Activated CD8-positive, alpha-beta T cell treated with anti-CD3 and anti-CD28 coated beads for 36 hours (primary cell): ENCODE measurements at regions not wholly inside any gene's neighbourhood (a gene's known extent, or its start where the extent isn't known, plus 50 kb on each side); places are given as distances from the start of the nearest gene placed in this dataset.

ENCODE experiments used
- ATAC-seq: fragments of 200-7000 bp; cut with Tn5 transposase; one replicate; pipeline ENCODE4 v1.10.0; 2021; ENCODE audit warnings: mild to moderate bottlenecking, moderate library complexity
- CTCF ChIA-PET: fragments of 350-600 bp; sonication (Branson Sonifier 250); formaldehyde crosslinking; loops from one replicate; lab custom pipeline; 2021; ENCODE audit warnings: antibody characterized with exemption; lab: Charles Lee
- POLR2A ChIA-PET: fragments of 350-600 bp; sonication (Branson Sonifier 250); formaldehyde crosslinking; loops from one replicate; lab custom pipeline; 2021; ENCODE audit warnings: antibody characterized with exemption; lab: Charles Lee
- DNase-seq: peaks from one replicate; pipeline ENCODE4 v3.0.0-alpha.2; 2020
- H3K27ac Mint-ChIP-seq: one replicate; pipeline ENCODE4 v1.8.0; 2021; ENCODE audit warnings: mild to moderate bottlenecking, mixed read lengths
- H3K27me3 Mint-ChIP-seq: one replicate; pipeline ENCODE4 v1.8.0; 2021; ENCODE audit warnings: mixed read lengths
- H3K36me3 Mint-ChIP-seq: one replicate; pipeline ENCODE4 v1.8.0; 2021; ENCODE audit warnings: low read depth, mixed read lengths
- H3K4me1 Mint-ChIP-seq: one replicate; pipeline ENCODE4 v1.8.0; 2021; ENCODE audit warnings: low read depth, mixed read lengths
- H3K4me3 Mint-ChIP-seq: one replicate; pipeline ENCODE4 v1.8.0; 2021; ENCODE audit warnings: mild to moderate bottlenecking, moderate library complexity, mixed read lengths
- H3K9me3 Mint-ChIP-seq: one replicate; pipeline ENCODE4 v1.8.0; 2021; ENCODE audit warnings: mixed read lengths
- intact Hi-C: fragments of 100-400 bp; cut with micrococcal nuclease; formaldehyde crosslinking; loops from one replicate; pipeline ENCODE4 v1.10.0; 2022
- TF ChIP-seq, protein P1 (sequence below): fragments of 200-600 bp; IDR thresholded peaks from one replicate; pipeline ENCODE4 v1.8.0; 2022; ENCODE audit warnings: antibody characterized with exemption, mild to moderate bottlenecking

DNA sequence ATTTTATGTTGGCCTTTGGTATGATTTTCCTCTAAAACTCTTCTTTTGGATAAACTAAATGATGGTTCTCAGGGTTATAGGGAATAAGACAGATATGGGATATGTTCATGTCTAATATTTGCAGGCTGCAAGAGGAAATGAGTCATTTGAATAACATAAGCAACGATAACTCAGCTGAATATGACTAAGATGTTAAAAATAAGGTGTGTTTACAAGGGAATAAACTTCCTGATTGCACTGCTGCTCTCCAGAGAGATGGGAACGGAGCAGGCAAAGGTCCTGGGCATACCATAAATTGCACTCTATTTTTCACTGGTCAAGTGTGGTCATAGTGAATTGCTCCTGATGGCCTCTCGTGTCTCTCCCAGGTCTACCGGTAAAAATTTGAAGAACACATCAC is 666.2 kb downstream of the TOX3 start:
- ATAC-seq = no peak
- ChIA-PET POLR2A (no interaction called here), CTCF (no interaction called here)
- Mint-ChIP-seq H3K4me3 (no peak overlapping the region), H3K27ac (no peak overlapping the region), H3K27me3 (no peaks in the 10 kb centered on the region), H3K4me1 (no peaks in the 10 kb centered on the region), H3K9me3 (peaks cover 4% of the 10 kb centered on the region), H3K36me3 (no peaks in the 10 kb centered on the region)
- TF ChIP-seq, protein P1, sequence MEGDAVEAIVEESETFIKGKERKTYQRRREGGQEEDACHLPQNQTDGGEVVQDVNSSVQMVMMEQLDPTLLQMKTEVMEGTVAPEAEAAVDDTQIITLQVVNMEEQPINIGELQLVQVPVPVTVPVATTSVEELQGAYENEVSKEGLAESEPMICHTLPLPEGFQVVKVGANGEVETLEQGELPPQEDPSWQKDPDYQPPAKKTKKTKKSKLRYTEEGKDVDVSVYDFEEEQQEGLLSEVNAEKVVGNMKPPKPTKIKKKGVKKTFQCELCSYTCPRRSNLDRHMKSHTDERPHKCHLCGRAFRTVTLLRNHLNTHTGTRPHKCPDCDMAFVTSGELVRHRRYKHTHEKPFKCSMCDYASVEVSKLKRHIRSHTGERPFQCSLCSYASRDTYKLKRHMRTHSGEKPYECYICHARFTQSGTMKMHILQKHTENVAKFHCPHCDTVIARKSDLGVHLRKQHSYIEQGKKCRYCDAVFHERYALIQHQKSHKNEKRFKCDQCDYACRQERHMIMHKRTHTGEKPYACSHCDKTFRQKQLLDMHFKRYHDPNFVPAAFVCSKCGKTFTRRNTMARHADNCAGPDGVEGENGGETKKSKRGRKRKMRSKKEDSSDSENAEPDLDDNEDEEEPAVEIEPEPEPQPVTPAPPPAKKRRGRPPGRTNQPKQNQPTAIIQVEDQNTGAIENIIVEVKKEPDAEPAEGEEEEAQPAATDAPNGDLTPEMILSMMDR = no peak
- no peak for DNase-seq
- intact Hi-C loops = no loop called here

DNA sequence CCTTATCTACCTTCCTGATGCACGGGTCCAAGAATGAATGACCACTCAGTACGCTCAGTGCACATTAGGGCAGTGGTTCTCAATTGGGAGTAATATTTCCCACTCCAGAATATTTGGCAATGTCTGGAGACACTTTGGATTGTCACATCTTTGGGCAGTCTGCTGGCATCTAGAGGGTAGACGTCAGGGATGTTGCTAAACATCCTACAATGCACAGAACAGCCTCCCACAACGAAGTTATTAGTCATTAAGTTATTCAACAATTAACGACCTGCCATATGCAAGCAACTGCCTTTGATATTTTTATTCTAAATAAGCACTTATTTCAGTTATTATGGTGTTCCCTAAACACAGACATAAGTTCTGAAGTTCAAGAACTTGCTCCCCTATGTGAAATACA is 669.3 kb downstream of the TOX3 start:
- DNase-seq = no peak
- Mint-ChIP-seq H3K27ac (no peak overlapping the region), H3K9me3 (peaks cover 4% of the 10 kb centered on the region), H3K36me3 (no peaks in the 10 kb centered on the region), H3K27me3 (no peaks in the 10 kb centered on the region), H3K4me1 (no peaks in the 10 kb centered on the region), H3K4me3 (no peak overlapping the region)
- ATAC-seq = no peak
- ChIA-PET CTCF (no interaction called here), POLR2A (no interaction called here)
- intact Hi-C loops = no loop called here
- TF ChIP-seq, protein P1 = no peak

DNA sequence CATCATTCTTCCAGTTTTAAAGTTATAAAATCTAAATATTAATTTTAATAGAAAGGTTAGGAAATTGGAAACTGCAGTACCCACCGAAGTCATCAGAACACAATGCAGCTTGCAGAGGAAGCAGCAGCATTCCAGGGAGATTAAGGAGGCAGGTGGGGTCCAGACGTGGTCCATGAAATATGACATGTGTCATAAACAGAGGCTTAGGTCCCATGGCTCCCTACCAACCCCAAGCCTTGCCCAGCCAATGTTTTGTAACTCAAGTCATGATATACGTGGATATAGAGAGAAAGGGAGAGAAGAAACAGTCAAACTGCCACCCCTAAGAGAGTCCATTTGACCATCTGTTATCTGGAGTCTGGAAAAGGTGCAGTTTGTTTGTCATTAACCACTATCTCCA is 670.0 kb downstream of the TOX3 start:
- peaks cover 6% of the 10 kb centered on the region for H3K9me3 Mint-ChIP-seq
- H3K4me1 Mint-ChIP-seq = no peaks in the 10 kb centered on the region
- POLR2A ChIA-PET = no interaction called here
- CTCF ChIA-PET = no interaction called here
- intact Hi-C loops = no loop called here
- ATAC-seq = no peak
- H3K36me3 Mint-ChIP-seq = no peaks in the 10 kb centered on the region
- H3K27ac Mint-ChIP-seq = no peak overlapping the region
- no peaks in the 10 kb centered on the region for H3K27me3 Mint-ChIP-seq
- no peak for DNase-seq
- no peak overlapping the region for H3K4me3 Mint-ChIP-seq
- TF ChIP-seq, protein P1 = no peak

DNA sequence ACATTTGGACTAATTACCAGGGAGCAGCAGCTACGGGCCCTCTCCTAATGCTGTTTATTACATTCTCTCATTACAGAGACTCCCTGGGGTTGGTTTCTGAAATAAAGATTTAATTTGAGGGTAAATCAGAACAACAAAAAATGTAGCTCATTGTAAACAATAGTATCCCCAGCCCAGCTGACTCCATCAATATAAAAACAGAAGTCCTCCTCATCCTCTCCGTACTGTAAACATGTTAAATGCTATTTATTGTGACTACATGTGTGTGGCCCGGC is 670.4 kb downstream of the TOX3 start:
- no peaks in the 10 kb centered on the region for H3K4me1 Mint-ChIP-seq
- H3K4me3 Mint-ChIP-seq = no peak overlapping the region
- intact Hi-C loops = no loop called here
- H3K27me3 Mint-ChIP-seq = no peaks in the 10 kb centered on the region
- H3K36me3 Mint-ChIP-seq = no peaks in the 10 kb centered on the region
- ChIA-PET CTCF (no interaction called here), POLR2A (no interaction called here)
- H3K9me3 Mint-ChIP-seq = peaks cover 6% of the 10 kb centered on the region
- no peak for ATAC-seq
- H3K27ac Mint-ChIP-seq = no peak overlapping the region
- DNase-seq = no peak
- TF ChIP-seq, protein P1 = no peak

DNA sequence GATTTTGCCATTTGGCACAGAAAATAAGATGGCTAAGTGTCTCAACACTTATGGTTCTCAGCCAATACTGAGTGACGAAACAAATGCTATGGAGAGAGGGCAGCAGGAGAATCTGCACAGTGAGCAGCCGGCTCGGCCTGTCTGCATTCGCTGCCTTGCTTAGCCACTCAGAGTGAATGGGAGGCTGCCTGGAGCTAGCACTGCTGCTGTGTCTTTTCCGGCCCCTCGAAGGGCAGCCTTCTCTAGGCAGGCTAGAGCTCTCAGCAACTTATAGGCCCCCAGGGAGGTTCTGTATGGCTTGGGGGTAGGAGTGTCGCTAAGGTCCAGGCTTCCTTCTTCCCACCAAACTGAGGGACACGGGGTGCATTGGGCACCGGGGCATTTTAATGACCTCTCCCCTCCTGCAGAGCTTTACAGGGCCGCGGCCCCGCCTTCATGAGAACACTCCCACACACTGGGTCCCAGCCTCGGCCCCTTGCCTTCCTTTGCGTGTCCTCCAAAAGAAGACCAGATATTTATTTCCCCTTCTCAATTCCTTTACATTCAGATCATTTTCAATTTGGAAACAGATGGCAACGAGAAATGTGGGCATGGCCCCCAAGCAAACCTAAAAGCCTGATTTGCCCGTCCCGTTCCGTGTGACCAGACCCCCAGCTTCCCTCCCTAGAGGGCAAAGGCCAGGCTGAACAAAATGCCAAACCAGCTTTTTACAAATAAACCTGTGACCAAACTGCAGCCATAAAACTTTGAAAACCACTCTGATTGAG is 670.9 kb downstream of the TOX3 start:
- Mint-ChIP-seq H3K9me3 (peaks cover 4% of the 10 kb centered on the region), H3K4me3 (no peak overlapping the region), H3K4me1 (no peaks in the 10 kb centered on the region), H3K27me3 (no peaks in the 10 kb centered on the region), H3K36me3 (no peaks in the 10 kb centered on the region), H3K27ac (no peak overlapping the region)
- TF ChIP-seq, protein P1 = no peak
- CTCF ChIA-PET = no interaction called here
- POLR2A ChIA-PET = no interaction called here
- no peak for DNase-seq
- intact Hi-C loops = no loop called here
- no peak for ATAC-seq
